NCI-H2171 treated with DMSO at 0.1 percent for 48 hours (cell line): ENCODE measurements at regions not wholly inside any gene's neighbourhood (a gene's known extent, or its start where the extent isn't known, plus 50 kb on each side); places are given as distances from the start of the nearest gene placed in this dataset.
"Not testable (repeated sequence)": the region's sequence is repeated elsewhere in the genome, so short reads cannot be mapped to it uniquely, and the experiment has no call there.

Source experiments
- DNase-seq: peaks from one replicate; lab custom pipeline; 2025; lab: John Stamatoyannopoulos, UW

GRCh38 chr3:163196245-163196644, 1699.6 kb downstream of the OTOL1 start:
- no peak for DNase-seq

DNA sequence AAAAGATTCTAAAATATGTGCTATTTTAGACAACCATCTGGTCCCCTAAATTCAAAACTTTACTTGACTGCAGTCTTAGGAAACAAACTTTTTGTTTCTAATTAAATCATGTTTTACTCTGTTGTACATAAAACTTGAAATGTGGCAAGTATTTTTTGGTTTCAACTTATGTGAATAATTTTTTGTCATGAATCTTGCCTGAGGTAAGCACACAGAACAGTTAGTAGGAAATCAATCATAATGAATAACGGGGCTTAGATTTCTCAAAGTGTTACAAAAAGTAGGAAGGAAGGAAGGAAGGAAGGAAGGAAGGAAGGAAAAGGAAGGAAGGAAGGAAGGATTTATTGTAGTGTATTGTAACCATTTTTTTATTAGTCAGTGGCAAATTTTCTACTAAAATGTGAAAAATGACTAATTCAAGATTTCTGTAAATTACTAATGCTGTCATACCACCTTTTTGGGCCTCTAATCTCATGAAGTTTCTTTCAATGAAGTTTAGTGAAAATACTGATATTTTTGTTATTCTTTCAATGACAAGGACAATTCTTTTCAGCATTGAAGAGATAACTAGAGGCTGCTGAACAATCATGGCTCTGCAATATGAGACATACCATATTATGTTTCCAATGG, 1689.2 kb downstream of the OTOL1 start:
- DNase-seq = no peak

GRCh38 chr3:163175970-163176369, 1679.4 kb downstream of the OTOL1 start:
- no peak for DNase-seq

- not testable (repeated sequence) for DNase-seq
Measured at GRCh38 chr3:163172513-163172912, 1675.9 kb downstream of the OTOL1 start.

DNA sequence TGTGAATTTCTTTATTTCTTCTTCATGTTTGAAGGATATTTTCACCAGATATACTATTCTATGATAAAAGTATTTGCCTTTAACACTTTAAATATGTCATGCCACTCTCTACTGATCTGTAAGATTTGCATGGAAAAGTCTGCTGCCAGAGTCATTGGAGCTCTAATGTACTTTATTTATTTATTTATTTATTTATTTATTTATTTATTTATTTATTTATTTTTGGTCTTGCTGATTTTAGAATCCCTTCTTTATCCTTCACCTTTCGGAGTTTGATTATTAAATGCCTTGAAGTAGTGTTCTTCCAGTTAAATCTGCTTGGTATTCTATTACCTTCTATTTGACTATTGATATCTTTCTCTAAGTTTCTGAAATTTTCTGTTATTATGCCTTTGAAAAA, 1669.6 kb downstream of the OTOL1 start:
- DNase-seq = no peak

DNA sequence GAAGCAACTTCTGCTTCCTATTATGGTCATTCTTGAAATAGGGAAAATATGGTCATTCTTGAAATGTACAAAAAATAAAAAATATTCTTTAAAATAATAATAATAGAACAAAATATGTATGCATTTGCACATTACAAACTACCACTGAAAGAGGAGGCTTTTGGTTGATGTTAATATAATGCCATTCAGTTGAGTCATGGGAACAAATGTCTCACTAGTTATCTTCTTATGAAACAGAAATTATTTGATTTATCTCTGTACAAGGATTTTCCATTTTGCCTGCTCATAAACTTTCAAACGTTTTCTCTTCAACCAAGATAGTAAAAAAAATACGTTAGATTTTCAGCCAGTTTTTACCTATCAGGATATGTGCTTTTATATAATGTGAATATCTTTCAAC, 1662.7 kb downstream of the OTOL1 start:
- DNase-seq = no peak

DNA sequence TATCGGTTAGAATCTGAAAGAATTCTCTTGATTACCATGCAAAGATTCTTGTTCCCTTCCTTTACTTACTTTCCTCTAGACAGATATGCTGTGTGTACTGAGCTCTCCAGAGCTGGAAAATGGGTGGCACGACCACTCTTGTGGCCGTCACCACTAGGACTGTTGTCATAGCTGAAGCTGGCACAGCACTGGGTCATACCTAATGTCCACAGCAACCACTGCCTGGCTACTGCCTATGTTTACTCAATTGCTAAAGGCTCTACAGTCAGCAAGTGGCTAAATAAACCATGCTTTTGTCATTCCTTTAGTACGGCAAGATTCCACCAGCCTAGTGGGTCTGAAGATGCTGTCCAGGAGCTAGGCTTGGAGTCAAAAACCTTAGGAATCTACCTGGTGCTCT, 1643.0 kb downstream of the OTOL1 start:
- DNase-seq = no peak

DNA sequence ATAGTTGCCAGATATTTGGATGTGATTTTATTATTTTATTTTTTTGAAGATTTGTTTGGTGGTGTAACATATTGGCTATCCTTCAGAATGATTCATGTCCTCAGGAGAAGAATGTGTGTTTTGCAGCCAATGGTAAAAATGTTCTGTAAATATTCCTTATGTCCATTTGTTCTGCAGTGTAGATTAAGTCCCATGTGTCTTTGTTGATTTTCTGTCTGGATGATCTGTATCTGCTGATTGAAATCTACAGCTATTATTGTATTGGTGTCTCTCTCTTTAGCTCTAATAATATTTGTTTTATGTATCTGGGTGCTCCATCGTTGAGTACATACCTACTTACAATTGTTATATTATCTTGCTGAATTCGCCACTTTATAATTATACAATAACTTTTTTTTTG, 1641.7 kb downstream of the OTOL1 start:
- no peak for DNase-seq

GRCh38 chr3:163132111-163132510, 1635.5 kb downstream of the OTOL1 start:
- no peak for DNase-seq

- DNase-seq = no peak
Measured at GRCh38 chr3:163129287-163129686, 1632.7 kb downstream of the OTOL1 start.

DNA sequence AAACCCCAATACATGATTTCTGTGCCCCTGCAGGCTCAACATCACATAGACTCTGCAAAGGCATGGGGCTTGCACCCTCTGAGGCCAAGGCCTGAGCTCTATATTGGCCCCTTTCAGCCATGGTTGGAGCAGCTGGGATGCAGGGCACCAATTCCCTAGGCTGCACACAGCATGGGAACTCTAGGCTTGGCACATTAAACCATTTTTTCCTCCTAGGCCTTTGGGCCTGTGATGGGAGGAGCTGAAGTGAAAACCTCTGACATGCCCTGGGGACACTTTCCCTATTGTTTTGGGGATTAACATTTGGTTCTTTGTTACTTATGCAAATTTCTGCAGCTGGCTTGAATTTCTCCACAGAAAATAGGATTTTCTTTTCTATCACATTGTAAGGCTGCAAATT, 1629.5 kb downstream of the OTOL1 start:
- no peak for DNase-seq
